Body of pancreas (tissue), 4 donors: ENCODE measurements at regions not wholly inside any gene's neighbourhood (a gene's known extent, or its start where the extent isn't known, plus 50 kb on each side); places are given as distances from the start of the nearest gene placed in this dataset.

Experiments used
- ATAC-seq: fragments of 150-250 bp; one replicate; pipeline ENCODE4 v1.9.1; 2016
- DNase-seq, 4 donors: peaks; one replicate each; pipeline ENCODE4 v3.0.0-alpha.2; 2019
- H3K27ac ChIP-seq, 4 donors: fragments of 200-600 bp; sonication (generic); 1 replicate in 3 of 4; 2 replicates in 1 of 4; pipeline versions ENCODE4 v1.5.1 to v1.6.1; 2016 to 2019; ENCODE audit warnings: mild to moderate bottlenecking in 1 of 4, mixed read lengths in 1 of 4, moderate library complexity in 1 of 4
- H3K27me3 ChIP-seq, 2 donors: fragments of 200-600 bp; sonication (generic); one replicate each; pipeline ENCODE4 v1.6.0; 2016; ENCODE audit warnings: mild to moderate bottlenecking in 1 of 2
- H3K36me3 ChIP-seq, 2 donors: fragments of 200-600 bp; sonication (generic); replicated peaks in 1 of 2; 2 replicates each; pipeline ENCODE4 v1.5.1; 2016; ENCODE audit warnings: low read depth in 2 of 2; ENCODE audit not compliant: insufficient read depth in 1 of 2
- H3K4me1 ChIP-seq: fragments of 200-600 bp; sonication (generic); one replicate; pipeline ENCODE4 v1.6.0; 2016
- H3K4me3 ChIP-seq, 2 donors: fragments of 200-600 bp; sonication (generic); 1 replicate in 1 of 2; 2 replicates in 1 of 2; pipeline ENCODE4 v1.5.1; 2016 to 2019
- H3K9me3 ChIP-seq, 3 donors: fragments of 200-600 bp; sonication (generic); 1 replicate in 2 of 3; 2 replicates in 1 of 3; pipeline ENCODE4 v1.5.1; 2016
- CTCF ChIP-seq, 7 experiments: fragments of 450-650 bp in 4 of 7; fragments of 200-600 bp in 3 of 7; sonication (generic) in 3 of 7; IDR thresholded peaks; one replicate each; pipeline ENCODE4 v1.5.1; 2016 to 2019; ENCODE audit warnings: antibody characterized with exemption in 7 of 7
- POLR2A ChIP-seq, 3 donors: fragments of 450-650 bp; IDR thresholded peaks; one replicate each; pipeline ENCODE4 v1.6.1; 2016; ENCODE audit warnings: antibody characterized with exemption in 3 of 3, mild to moderate bottlenecking in 2 of 3
- WGBS, 2 donors: methylation state at CpG; one replicate each; pipeline ENCODE4 v1.1.5; 2017; 5-methylcytosine and 5-hydroxymethylcytosine counted together
- intact Hi-C: fragments of 100-400 bp; cut with DNase I; formaldehyde crosslinking; loops from one replicate; pipeline ENCODE4 v1.15.1; 2023

GRCh38 chr2:173802518-173802917, 162.7 kb downstream of the SP3 start:
- no peak for ATAC-seq
- no peaks in the 10 kb centered on the region for H3K4me1 ChIP-seq

DNA sequence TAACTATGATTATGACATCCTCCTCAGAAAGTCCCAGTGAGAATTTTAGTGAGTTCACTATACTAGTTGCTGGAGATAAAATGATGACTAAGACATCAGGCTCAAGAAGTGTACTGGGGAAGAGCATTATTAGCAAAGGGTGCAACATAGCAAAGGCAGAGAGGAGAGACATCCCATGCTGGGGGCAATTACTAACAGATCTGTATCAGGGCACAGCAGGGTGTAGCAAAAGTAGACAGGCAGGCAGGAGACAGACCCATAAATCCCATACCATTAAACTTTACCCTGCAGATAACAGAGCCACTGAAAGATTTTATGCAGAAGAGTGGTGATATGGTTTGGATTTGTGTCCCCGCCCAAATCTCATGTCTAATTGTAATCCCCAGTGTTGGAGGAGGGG, 161.7 kb downstream of the SP3 start:
- no peaks in the 10 kb centered on the region for H3K9me3 ChIP-seq
- no peaks in the 10 kb centered on the region for H3K36me3 ChIP-seq
- ATAC-seq (no peak), DNase-seq (no peak)
- TF ChIP-seq POLR2A (IDR thresholded peaks at IDR 0.05) = no peak
- TF ChIP-seq CTCF (IDR thresholded peaks at IDR 0.05) = no peak
- H3K4me1 ChIP-seq = no peaks in the 10 kb centered on the region
- no peak overlapping the region for H3K4me3 ChIP-seq
- intact Hi-C loops = no loop called here
- H3K27ac ChIP-seq = no peak overlapping the region
- H3K27me3 ChIP-seq = no peaks in the 10 kb centered on the region
- WGBS, 2 donors = 100% methylated on average over 1 of the region's 1 CpG

More at GRCh38 chr2:173802518-173802917, 162.7 kb downstream of the SP3 start:
- Histone ChIP-seq H3K27me3 (no peaks in the 10 kb centered on the region), H3K4me3 (no peak overlapping the region), H3K9me3 (no peaks in the 10 kb centered on the region), H3K36me3 (no peaks in the 10 kb centered on the region), H3K27ac (no peak overlapping the region)
- TF ChIP-seq CTCF (IDR thresholded peaks at IDR 0.05) = no peak
- no peak for TF ChIP-seq POLR2A (IDR thresholded peaks at IDR 0.05)
- intact Hi-C loops = no loop called here
- no peak for DNase-seq

DNA sequence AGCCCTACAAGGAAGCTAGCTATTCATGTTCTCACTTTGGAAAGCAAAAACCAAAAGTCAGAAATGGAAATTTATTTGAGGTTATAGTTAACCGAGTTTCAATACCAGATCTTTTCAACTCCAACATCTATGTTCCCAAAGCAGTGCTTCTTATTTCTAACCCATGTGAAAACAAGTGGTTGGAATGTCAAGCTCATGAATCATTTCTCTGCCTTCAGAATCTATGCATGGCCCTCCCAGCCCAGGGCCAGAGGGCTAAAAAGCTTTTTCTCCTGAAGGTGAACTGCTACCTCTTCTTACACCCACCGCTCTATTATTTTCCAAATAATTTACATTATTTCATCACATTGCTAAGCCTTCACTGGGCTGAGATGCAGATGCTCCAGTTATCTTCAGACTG, 158.4 kb downstream of the SP3 start:
- no peak for ATAC-seq
- intact Hi-C loops = no loop called here
- no peaks in the 10 kb centered on the region for H3K4me1 ChIP-seq
- no peak overlapping the region for H3K4me3 ChIP-seq
- WGBS, 2 donors = 83 to 87% methylated on average over 2 of the region's 2 CpGs
- no peaks in the 10 kb centered on the region for H3K36me3 ChIP-seq
- no peak for TF ChIP-seq CTCF (IDR thresholded peaks at IDR 0.05)
- no peak for TF ChIP-seq POLR2A (IDR thresholded peaks at IDR 0.05)
- no peaks in the 10 kb centered on the region for H3K9me3 ChIP-seq
- no peaks in the 10 kb centered on the region for H3K27me3 ChIP-seq
- no peak for DNase-seq
- H3K27ac ChIP-seq = no peak overlapping the region

DNA sequence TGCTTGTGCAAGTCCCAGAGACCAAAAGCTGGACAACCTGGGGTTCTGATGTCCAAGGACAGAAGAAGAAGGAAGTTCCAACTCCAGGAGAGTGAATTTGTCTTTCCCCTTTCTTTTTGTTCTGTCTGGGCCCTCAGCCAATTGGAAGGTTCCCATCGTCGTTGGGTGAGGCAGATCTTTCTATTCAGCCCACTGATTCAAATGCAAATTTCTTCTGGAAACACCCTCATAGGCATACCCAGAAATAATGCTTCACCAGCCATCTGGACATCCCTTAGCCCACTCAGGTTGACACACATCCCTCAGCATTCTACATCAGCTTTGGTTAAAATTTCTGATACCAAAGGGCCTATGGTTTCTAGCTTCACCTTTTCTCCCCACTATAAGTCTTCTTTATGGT, 156.5 kb downstream of the SP3 start:
- Histone ChIP-seq H3K4me1 (no peaks in the 10 kb centered on the region), H3K4me3 (no peak overlapping the region), H3K9me3 (no peaks in the 10 kb centered on the region), H3K27me3 (no peaks in the 10 kb centered on the region), H3K36me3 (no peaks in the 10 kb centered on the region), H3K27ac (no peak overlapping the region)
- intact Hi-C loops = no loop called here
- TF ChIP-seq POLR2A (IDR thresholded peaks at IDR 0.05) (no peak), CTCF (IDR thresholded peaks at IDR 0.05) (no peak)
- DNase-seq (no peak), ATAC-seq (no peak)
- WGBS, 2 donors = 49 to 73% methylated on average over 2 of the region's 2 CpGs

DNA sequence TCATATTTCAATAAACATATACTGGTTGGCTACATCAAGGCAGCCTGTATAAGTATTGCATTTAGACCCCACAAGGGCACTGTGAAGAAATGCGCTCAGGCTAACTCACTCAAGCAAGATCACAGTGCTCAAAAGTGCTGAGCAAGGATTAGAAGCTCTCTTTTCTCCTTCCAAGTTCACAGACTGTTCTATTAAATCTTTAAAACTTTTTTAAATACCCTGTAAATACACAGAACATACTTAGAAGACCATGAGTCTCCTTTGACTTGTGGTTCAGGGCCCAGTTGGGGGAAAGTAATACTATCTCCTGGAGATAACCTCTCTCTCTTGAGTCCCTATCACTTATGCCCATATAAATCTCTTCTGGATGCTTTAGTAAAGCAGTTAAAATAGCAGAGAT, 152.9 kb downstream of the SP3 start:
- TF ChIP-seq CTCF (IDR thresholded peaks at IDR 0.05) (no peak), POLR2A (IDR thresholded peaks at IDR 0.05) (no peak)
- WGBS, 2 donors = 91 to 100% methylated on average over 1 of the region's 1 CpG
- Histone ChIP-seq H3K27ac (no peak overlapping the region), H3K27me3 (no peaks in the 10 kb centered on the region), H3K9me3 (no peaks in the 10 kb centered on the region), H3K4me3 (no peak overlapping the region), H3K4me1 (no peaks in the 10 kb centered on the region), H3K36me3 (no peaks in the 10 kb centered on the region)
- no peak for DNase-seq
- no peak for ATAC-seq
- intact Hi-C loops = no loop called here
